ENCODE measurements at regions not wholly inside any gene's neighbourhood (a gene's known extent, or its start where the extent isn't known, plus 50 kb on each side); places are given as distances from the start of the nearest gene placed in this dataset.

- peaks cover 28% of the 10 kb centered on the region for H3K9me3 Mint-ChIP-seq
- H3K36me3 Mint-ChIP-seq (ENCODE audit: low read depth) = no peaks in the 10 kb centered on the region
- no peak overlapping the region for H3K27ac Mint-ChIP-seq
- H3K4me3 Mint-ChIP-seq = no peak overlapping the region
- H3K4me1 Mint-ChIP-seq (ENCODE audit: low read depth) = no peaks in the 10 kb centered on the region
- DNase-seq (ENCODE audit: low spot score) = no peak
- no peaks in the 10 kb centered on the region for H3K27me3 Mint-ChIP-seq (ENCODE audit: low read depth)
Observed at GRCh38 chr5:165871291-165871690, 2365.9 kb downstream of the MAT2B start.

DNA sequence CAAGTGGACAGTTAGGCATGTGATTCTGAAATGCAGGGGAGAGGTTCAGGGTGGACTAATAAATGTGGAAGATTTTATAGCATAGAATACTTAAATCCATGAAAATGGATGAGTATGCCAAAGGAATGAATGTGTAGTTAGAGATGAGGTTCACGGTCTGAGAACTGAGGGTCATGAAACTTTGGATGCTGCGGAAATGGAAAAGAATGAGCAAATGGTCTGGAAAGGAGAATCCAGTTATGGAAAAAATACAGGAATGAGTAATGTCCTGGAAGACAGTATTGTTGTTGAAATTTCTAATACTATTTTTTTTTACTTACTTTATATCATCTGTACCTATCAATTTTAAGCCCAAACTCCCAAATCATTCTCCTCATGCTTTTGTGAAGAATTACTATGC is 2369.4 kb downstream of the MAT2B start:
- Mint-ChIP-seq H3K4me3 (no peak overlapping the region), H3K9me3 (peaks cover 38% of the 10 kb centered on the region), H3K36me3 (ENCODE audit: low read depth) (no peaks in the 10 kb centered on the region), H3K4me1 (ENCODE audit: low read depth) (no peaks in the 10 kb centered on the region), H3K27ac (no peak overlapping the region), H3K27me3 (ENCODE audit: low read depth) (no peaks in the 10 kb centered on the region)
- no peak for DNase-seq (ENCODE audit: low spot score)

DNA sequence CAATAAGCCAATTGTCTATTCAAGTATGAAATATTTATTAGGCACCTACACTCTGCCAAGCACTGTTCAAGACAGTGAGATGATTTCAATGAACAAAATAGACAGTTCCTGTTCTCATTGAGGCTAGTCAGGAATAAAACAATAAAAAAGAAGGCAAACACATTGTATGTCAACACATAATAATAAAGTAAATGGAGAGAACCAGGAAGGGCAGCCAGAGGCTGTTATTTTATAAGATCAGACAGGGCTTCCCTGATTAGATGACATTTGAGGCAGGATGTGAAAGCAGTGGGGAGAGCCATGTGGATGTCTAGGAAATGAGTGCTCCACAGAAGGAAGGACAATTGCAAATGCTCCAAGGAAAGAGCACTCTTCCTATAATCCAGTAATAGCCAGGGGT is 2371.1 kb downstream of the MAT2B start:
- Mint-ChIP-seq H3K27me3 (ENCODE audit: low read depth) (no peaks in the 10 kb centered on the region), H3K27ac (no peak overlapping the region)

GRCh38 chr5:165877475-165877874 is 2372.1 kb downstream of the MAT2B start:
- DNase-seq (ENCODE audit: low spot score) = no peak
- H3K9me3 Mint-ChIP-seq = peaks cover 34% of the 10 kb centered on the region
- H3K27me3 Mint-ChIP-seq (ENCODE audit: low read depth) = no peaks in the 10 kb centered on the region
- H3K4me3 Mint-ChIP-seq = no peak overlapping the region
- no peaks in the 10 kb centered on the region for H3K36me3 Mint-ChIP-seq (ENCODE audit: low read depth)
- no peak overlapping the region for H3K27ac Mint-ChIP-seq
- H3K4me1 Mint-ChIP-seq (ENCODE audit: low read depth) = no peaks in the 10 kb centered on the region

More for the DNA sequence above, 2371.1 kb downstream of the MAT2B start:
- H3K4me3 Mint-ChIP-seq = no peak overlapping the region
- no peaks in the 10 kb centered on the region for H3K36me3 Mint-ChIP-seq (ENCODE audit: low read depth)
- DNase-seq (ENCODE audit: low spot score) = no peak
- peaks cover 34% of the 10 kb centered on the region for H3K9me3 Mint-ChIP-seq
- no peaks in the 10 kb centered on the region for H3K4me1 Mint-ChIP-seq (ENCODE audit: low read depth)

- no peak overlapping the region for H3K27ac Mint-ChIP-seq
- H3K36me3 Mint-ChIP-seq (ENCODE audit: low read depth) = no peaks in the 10 kb centered on the region
- no peak for DNase-seq (ENCODE audit: low spot score)
- no peaks in the 10 kb centered on the region for H3K4me1 Mint-ChIP-seq (ENCODE audit: low read depth)
- no peaks in the 10 kb centered on the region for H3K27me3 Mint-ChIP-seq (ENCODE audit: low read depth)
- H3K4me3 Mint-ChIP-seq = no peak overlapping the region
- H3K9me3 Mint-ChIP-seq = peaks cover 34% of the 10 kb centered on the region
Observed at GRCh38 chr5:165881259-165881658, 2375.8 kb downstream of the MAT2B start.

- no peaks in the 10 kb centered on the region for H3K4me1 Mint-ChIP-seq (ENCODE audit: low read depth)
- no peak overlapping the region for H3K4me3 Mint-ChIP-seq
- no peak overlapping the region for H3K27ac Mint-ChIP-seq
- no peaks in the 10 kb centered on the region for H3K36me3 Mint-ChIP-seq (ENCODE audit: low read depth)
- no peaks in the 10 kb centered on the region for H3K27me3 Mint-ChIP-seq (ENCODE audit: low read depth)
- peaks cover 27% of the 10 kb centered on the region for H3K9me3 Mint-ChIP-seq
- no peak for DNase-seq (ENCODE audit: low spot score)
Observed at GRCh38 chr5:165882099-165882498, 2376.7 kb downstream of the MAT2B start.

GRCh38 chr5:165885623-165886350 is 2380.4 kb downstream of the MAT2B start:
- H3K9me3 Mint-ChIP-seq = peaks cover 34% of the 10 kb centered on the region
- no peak overlapping the region for H3K4me3 Mint-ChIP-seq
- H3K4me1 Mint-ChIP-seq (ENCODE audit: low read depth) = no peaks in the 10 kb centered on the region
- no peaks in the 10 kb centered on the region for H3K27me3 Mint-ChIP-seq (ENCODE audit: low read depth)
- H3K36me3 Mint-ChIP-seq (ENCODE audit: low read depth) = no peaks in the 10 kb centered on the region
- no peak overlapping the region for H3K27ac Mint-ChIP-seq
- DNase-seq (ENCODE audit: low spot score) = no peak

DNA sequence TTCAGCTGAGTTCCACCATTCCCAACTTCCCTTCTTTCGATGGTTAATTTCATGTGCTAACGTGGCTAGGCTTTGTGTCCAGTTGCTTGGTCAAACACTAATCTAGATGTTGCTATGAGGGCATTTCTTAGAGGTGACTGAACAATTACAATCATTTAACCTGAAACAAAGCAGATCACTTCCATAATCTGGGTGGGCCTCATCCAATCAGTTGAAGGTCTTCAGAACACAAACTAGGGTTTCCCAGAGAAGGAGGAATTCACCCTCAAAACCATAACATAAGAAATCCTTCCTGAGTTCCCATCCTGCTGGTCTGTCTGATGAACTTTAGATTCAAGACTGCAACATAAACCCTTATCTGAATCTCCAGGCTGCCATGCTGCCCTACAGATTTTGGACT is 2381.7 kb downstream of the MAT2B start:
- no peak overlapping the region for H3K27ac Mint-ChIP-seq
- H3K4me3 Mint-ChIP-seq = no peak overlapping the region
- H3K27me3 Mint-ChIP-seq (ENCODE audit: low read depth) = no peaks in the 10 kb centered on the region
- no peaks in the 10 kb centered on the region for H3K4me1 Mint-ChIP-seq (ENCODE audit: low read depth)
- H3K36me3 Mint-ChIP-seq (ENCODE audit: low read depth) = no peaks in the 10 kb centered on the region
- H3K9me3 Mint-ChIP-seq = peaks cover 39% of the 10 kb centered on the region
- no peak for DNase-seq (ENCODE audit: low spot score)

DNA sequence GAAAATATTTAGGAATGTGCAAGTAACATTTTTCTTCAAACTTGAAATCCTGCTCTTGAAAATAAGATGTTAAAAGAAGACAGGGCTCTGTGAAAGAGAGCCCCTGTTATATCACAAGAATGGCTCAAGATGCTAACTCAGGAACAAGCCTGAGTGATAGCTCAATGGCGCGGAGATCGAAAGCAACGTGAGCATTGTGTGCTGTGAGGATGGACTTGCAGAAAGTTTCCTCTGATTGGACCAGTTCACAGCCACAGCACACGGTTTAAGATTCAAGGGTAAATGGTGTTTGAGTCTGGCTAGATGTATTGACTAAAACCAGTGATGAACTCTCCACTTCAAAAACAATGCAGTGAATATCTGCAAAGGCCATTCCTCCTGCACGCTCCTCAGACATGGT is 2387.0 kb downstream of the MAT2B start:
- DNase-seq (ENCODE audit: low spot score) = no peak
- Mint-ChIP-seq H3K9me3 (peaks cover 37% of the 10 kb centered on the region), H3K27ac (no peak overlapping the region), H3K36me3 (ENCODE audit: low read depth) (no peaks in the 10 kb centered on the region), H3K4me3 (no peak overlapping the region), H3K4me1 (ENCODE audit: low read depth) (no peaks in the 10 kb centered on the region), H3K27me3 (ENCODE audit: low read depth) (no peaks in the 10 kb centered on the region)

DNA sequence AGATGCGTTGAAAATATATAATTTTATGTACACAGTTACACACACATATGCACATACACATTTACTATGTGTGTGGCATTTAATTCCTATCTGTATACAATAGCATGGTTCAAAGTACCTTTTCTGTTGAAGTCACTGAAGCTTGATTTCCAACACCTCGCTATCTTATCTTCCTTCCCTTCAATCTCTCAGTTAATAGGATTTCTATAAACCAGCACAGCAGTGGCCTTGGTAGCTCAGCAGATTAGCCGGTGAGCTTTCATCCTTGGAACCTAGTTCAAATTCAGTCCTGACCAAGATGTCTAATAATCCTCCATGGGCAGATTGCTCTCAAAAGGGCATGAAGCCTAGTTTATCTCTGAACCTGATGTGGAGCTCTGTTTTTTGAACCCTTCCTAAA is 2389.5 kb downstream of the MAT2B start:
- Mint-ChIP-seq H3K4me3 (no peak overlapping the region), H3K27me3 (ENCODE audit: low read depth) (no peaks in the 10 kb centered on the region), H3K27ac (no peak overlapping the region), H3K9me3 (peaks cover 35% of the 10 kb centered on the region), H3K36me3 (ENCODE audit: low read depth) (no peaks in the 10 kb centered on the region), H3K4me1 (ENCODE audit: low read depth) (no peaks in the 10 kb centered on the region)
- DNase-seq (ENCODE audit: low spot score) = no peak

GRCh38 chr5:165903835-165904234 is 2387.6 kb upstream of the WWC1 start:
- no peaks in the 10 kb centered on the region for H3K36me3 Mint-ChIP-seq (ENCODE audit: low read depth)
- no peaks in the 10 kb centered on the region for H3K4me1 Mint-ChIP-seq (ENCODE audit: low read depth)
- no peak for DNase-seq (ENCODE audit: low spot score)
- peaks cover 30% of the 10 kb centered on the region for H3K9me3 Mint-ChIP-seq
- no peaks in the 10 kb centered on the region for H3K27me3 Mint-ChIP-seq (ENCODE audit: low read depth)
- H3K27ac Mint-ChIP-seq = no peak overlapping the region
- H3K4me3 Mint-ChIP-seq = no peak overlapping the region

DNA sequence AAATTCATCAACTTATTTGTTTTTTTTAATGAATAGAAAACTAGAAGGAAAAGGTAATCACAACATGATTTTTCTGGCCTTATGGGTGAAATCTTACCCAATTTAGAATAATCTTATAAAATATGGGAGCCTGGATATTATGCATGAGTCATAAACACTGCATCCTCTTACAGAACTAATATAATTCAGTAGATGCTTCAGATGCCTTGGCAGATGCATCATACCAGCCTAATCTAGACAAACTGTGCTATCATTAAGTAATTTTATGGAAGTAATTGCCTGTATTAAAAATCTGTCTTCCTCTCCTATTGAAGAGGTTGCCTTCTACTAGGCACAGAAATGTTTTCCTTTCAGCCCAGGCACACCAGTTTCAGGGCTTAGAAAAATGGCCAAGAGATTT is 2384.6 kb upstream of the WWC1 start:
- no peaks in the 10 kb centered on the region for H3K27me3 Mint-ChIP-seq (ENCODE audit: low read depth)
- no peak overlapping the region for H3K4me3 Mint-ChIP-seq
- H3K36me3 Mint-ChIP-seq (ENCODE audit: low read depth) = no peaks in the 10 kb centered on the region
- DNase-seq (ENCODE audit: low spot score) = no peak
- no peak overlapping the region for H3K27ac Mint-ChIP-seq
- H3K4me1 Mint-ChIP-seq (ENCODE audit: low read depth) = no peaks in the 10 kb centered on the region
- H3K9me3 Mint-ChIP-seq = peaks cover 34% of the 10 kb centered on the region

DNA sequence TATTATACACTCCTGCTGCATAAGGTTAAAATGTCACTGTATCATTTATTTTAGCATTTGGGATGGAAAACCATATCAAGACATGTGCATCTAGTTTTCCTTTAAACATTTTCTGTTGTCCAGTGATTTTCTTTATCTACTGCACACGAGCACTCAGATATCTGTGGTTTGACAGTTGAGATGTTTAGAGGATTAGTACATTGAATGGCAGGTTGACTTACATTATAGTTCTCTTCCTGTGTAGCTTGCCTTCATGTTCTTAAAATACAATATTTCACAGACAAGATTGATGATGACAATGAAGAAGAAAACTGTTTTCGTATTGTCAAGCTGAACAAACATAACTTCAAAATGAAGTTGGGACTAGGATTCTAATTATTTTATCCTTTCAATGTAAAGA is 2378.4 kb upstream of the WWC1 start:
- no peak for DNase-seq (ENCODE audit: low spot score)
- Mint-ChIP-seq H3K36me3 (ENCODE audit: low read depth) (no peaks in the 10 kb centered on the region), H3K9me3 (peaks cover 21% of the 10 kb centered on the region), H3K27me3 (ENCODE audit: low read depth) (no peaks in the 10 kb centered on the region), H3K4me3 (no peak overlapping the region), H3K27ac (no peak overlapping the region), H3K4me1 (ENCODE audit: low read depth) (no peaks in the 10 kb centered on the region)

GRCh38 chr5:165914456-165914855 is 2377.0 kb upstream of the WWC1 start:
- Mint-ChIP-seq H3K36me3 (ENCODE audit: low read depth) (no peaks in the 10 kb centered on the region), H3K9me3 (peaks cover 15% of the 10 kb centered on the region), H3K4me3 (no peak overlapping the region), H3K4me1 (ENCODE audit: low read depth) (no peaks in the 10 kb centered on the region), H3K27ac (no peak overlapping the region), H3K27me3 (ENCODE audit: low read depth) (no peaks in the 10 kb centered on the region)
- DNase-seq (ENCODE audit: low spot score) = no peak

DNA sequence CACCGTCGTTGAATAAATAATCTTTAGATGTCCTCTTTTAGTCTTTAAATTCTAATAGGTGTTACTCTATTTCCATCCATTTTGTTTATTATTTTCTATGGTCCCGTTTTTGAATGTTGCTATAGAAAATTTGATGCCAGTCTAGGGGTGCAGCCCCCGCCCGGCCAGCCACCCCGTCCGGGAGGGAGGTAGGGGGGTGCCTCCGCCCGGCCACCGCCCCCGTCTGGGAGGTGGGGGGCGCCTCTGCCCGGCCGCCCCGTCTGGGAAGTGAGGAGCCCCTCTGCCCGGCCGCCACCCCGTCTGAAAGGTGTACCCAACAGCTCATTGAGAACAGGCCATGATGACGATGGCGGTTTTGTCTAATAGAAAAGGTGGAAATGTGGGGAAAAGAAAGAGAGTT is 2372.2 kb upstream of the WWC1 start:
- no peaks in the 10 kb centered on the region for H3K4me1 Mint-ChIP-seq (ENCODE audit: low read depth)
- no peak overlapping the region for H3K4me3 Mint-ChIP-seq
- H3K27me3 Mint-ChIP-seq (ENCODE audit: low read depth) = no peaks in the 10 kb centered on the region

More for the DNA sequence above, 2372.2 kb upstream of the WWC1 start:
- Mint-ChIP-seq H3K27ac (no peak overlapping the region), H3K36me3 (ENCODE audit: low read depth) (no peaks in the 10 kb centered on the region), H3K9me3 (peaks cover 16% of the 10 kb centered on the region)
- DNase-seq (ENCODE audit: low spot score) = no peak
